BJ (cell line): ENCODE measurements at regions not wholly inside any gene's neighbourhood (a gene's known extent, or its start where the extent isn't known, plus 50 kb on each side); places are given as distances from the start of the nearest gene placed in this dataset.

Source experiments
- CTCF ChIA-PET: fragments of 350-600 bp; formaldehyde crosslinking; extraction: SDS; loops from one replicate; lab custom pipeline; 2021; ENCODE audit warnings: antibody characterized with exemption, inconsistent platforms; lab: Yijun Ruan, JAX
- POLR2A ChIA-PET: fragments of 300-600 bp; sonication (Branson Sonifier 250); formaldehyde crosslinking; extraction: SDS; loops from one replicate; lab custom pipeline; 2021; ENCODE audit warnings: antibody characterized with exemption; lab: Charles Lee
- DNase-seq: peaks from one replicate; pipeline ENCODE4 v3.0.0-alpha.2; 2011; ENCODE audit warnings: low read depth
- H3K27me3 ChIP-seq: 2 replicates; pipeline ENCODE4 v1.6.0; 2011; ENCODE audit warnings: low read length; ENCODE audit not compliant: control insufficient read depth, insufficient read depth
- H3K36me3 ChIP-seq: 2 replicates; pipeline ENCODE4 v1.5.1; 2011; ENCODE audit warnings: low read length; ENCODE audit not compliant: control insufficient read depth, insufficient read depth
- H3K4me3 ChIP-seq: 2 replicates; pipeline ENCODE4 v1.5.1; 2011; ENCODE audit warnings: low read depth, mild to moderate bottlenecking, control low read depth, low read length
- CTCF ChIP-seq: IDR thresholded peaks from 2 replicates; pipeline ENCODE4 v1.5.1; 2011; ENCODE audit warnings: low read depth, mild to moderate bottlenecking, control low read depth, inconsistent platforms, low read length, moderate library complexity; ENCODE audit not compliant: insufficient read depth

GRCh38 chr6:40901322-40902055 lies 137.5 kb downstream of the UNC5CL start:
- Histone ChIP-seq H3K36me3 (no peaks in the 10 kb centered on the region), H3K4me3 (no peak overlapping the region), H3K27me3 (no peaks in the 10 kb centered on the region)
- no peak for TF ChIP-seq CTCF
- POLR2A ChIA-PET, result no interaction called here
- CTCF ChIA-PET, result interaction anchor here (0.8 to 2.5 kb wide), 3 partner anchors 121 to 169 kb away, joined by 3 to 15 read pairs (median 5); no protein-coding TSS in a partner anchor
- DNase-seq, result no peak

- no peaks in the 10 kb centered on the region for H3K27me3 ChIP-seq
- no peaks in the 10 kb centered on the region for H3K36me3 ChIP-seq
- CTCF ChIA-PET, result interaction anchor here (0.9 to 2.5 kb wide), 2 partner anchors 128 to 167 kb away, joined by 3 to 15 read pairs; no protein-coding TSS in a partner anchor
- no peak overlapping the region for H3K4me3 ChIP-seq
- TF ChIP-seq CTCF, result no peak
- DNase-seq, result no peak
- POLR2A ChIA-PET, result no interaction called here
These were observed 138.2 kb downstream of the UNC5CL start for GRCh38 chr6:40900791-40901190.

GRCh38 chr6:40899684-40900155 lies 139.3 kb downstream of the UNC5CL start:
- no peaks in the 10 kb centered on the region for H3K27me3 ChIP-seq
- CTCF ChIA-PET, result interaction anchor here (0.9 to 2.5 kb wide), 2 partner anchors 129 to 168 kb away, joined by 3 to 15 read pairs; no protein-coding TSS in a partner anchor
- no peaks in the 10 kb centered on the region for H3K36me3 ChIP-seq
- no peak for DNase-seq
- POLR2A ChIA-PET, result no interaction called here
- no peak overlapping the region for H3K4me3 ChIP-seq
- no peak for TF ChIP-seq CTCF

GRCh38 chr6:40898073-40898472 lies 140.9 kb downstream of the UNC5CL start:
- TF ChIP-seq CTCF, result no peak
- Histone ChIP-seq H3K4me3 (no peak overlapping the region), H3K36me3 (no peaks in the 10 kb centered on the region), H3K27me3 (no peaks in the 10 kb centered on the region)
- ChIA-PET POLR2A (no interaction called here), CTCF (interaction anchor here (14.6 kb wide), 1 partner anchor 128 kb away, joined by 184 read pairs; no protein-coding TSS in a partner anchor)
- DNase-seq, result no peak

GRCh38 chr6:40897390-40898003 lies 141.5 kb downstream of the UNC5CL start:
- DNase-seq, result no peak
- no peaks in the 10 kb centered on the region for H3K27me3 ChIP-seq
- ChIA-PET CTCF (interaction anchor here (1.5 to 14.6 kb wide), 3 partner anchors 111 to 142 kb away, joined by 6 to 184 read pairs (median 6); partner anchors contain the start of gene UNC5CL), POLR2A (no interaction called here)
- no peak for TF ChIP-seq CTCF
- no peaks in the 10 kb centered on the region for H3K36me3 ChIP-seq
- no peak overlapping the region for H3K4me3 ChIP-seq
